IMR-90 (cell line): ENCODE measurements at regions not wholly inside any gene's neighbourhood (a gene's known extent, or its start where the extent isn't known, plus 50 kb on each side); places are given as distances from the start of the nearest gene placed in this dataset.

Source experiments
- ATAC-seq: fragments of 200-7000 bp; cut with Tn5 transposase; 2 replicates; pipeline ENCODE4 v1.9.1; 2020; ENCODE audit warnings: low read depth, mild to moderate bottlenecking, moderate library complexity
- BruUV-seq: library from RNA; stranded (reverse); fragments of 400-500 nt; replicated peaks from 2 replicates; lab custom pipeline; 2021; lab: Mats Ljungman, UMichigan
- CTCF ChIA-PET: fragments of 300-600 bp; formaldehyde crosslinking; extraction: SDS; loops from one replicate; lab custom pipeline; 2021; ENCODE audit warnings: antibody characterized with exemption; lab: Yijun Ruan, JAX
- POLR2A ChIA-PET: fragments of 300-600 bp; sonication (Branson Sonifier 250); formaldehyde crosslinking; loops from one replicate; lab custom pipeline; 2022; ENCODE audit warnings: antibody characterized with exemption; ENCODE audit not compliant: unreplicated experiment; lab: Charles Lee
- DNase-seq: peaks from one replicate; pipeline ENCODE4 v3.0.0; 2013
- H2AFZ ChIP-seq: replicated peaks from 2 replicates; pipeline ENCODE3; 2013; ENCODE audit warnings: low read length, mild to moderate bottlenecking; ENCODE audit not compliant: poor library complexity
- H2AK5ac ChIP-seq: 2 replicates; pipeline ENCODE4 v1.6.1; 2013; ENCODE audit warnings: low read depth, low read length, inconsistent platforms
- H2AK9ac ChIP-seq: replicated peaks from 2 replicates; pipeline ENCODE3; 2013; ENCODE audit warnings: mild to moderate bottlenecking, low read depth, low read length, moderate library complexity; ENCODE audit not compliant: poor library complexity
- H2BK120ac ChIP-seq: 2 replicates; pipeline ENCODE4 v1.6.1; 2013; ENCODE audit warnings: low read depth, low read length, inconsistent platforms
- H2BK15ac ChIP-seq: 3 replicates; pipeline ENCODE4 v1.6.1; 2013; ENCODE audit warnings: low read depth, low read length, inconsistent platforms
- H2BK20ac ChIP-seq: 2 replicates; pipeline ENCODE4 v1.6.1; 2013; ENCODE audit warnings: low read depth, mild to moderate bottlenecking, inconsistent platforms, low read length, moderate library complexity
- H2BK5ac ChIP-seq: 2 replicates; pipeline ENCODE4 v1.6.1; 2013; ENCODE audit warnings: mild to moderate bottlenecking, low read depth, low read length, inconsistent platforms; ENCODE audit not compliant: poor library complexity, severe bottlenecking
- H3K14ac ChIP-seq: replicated peaks from 2 replicates; pipeline ENCODE4 v1.6.1; 2013; ENCODE audit warnings: low read depth, low read length, inconsistent platforms
- H3K18ac ChIP-seq: 2 replicates; pipeline ENCODE4 v1.6.1; 2013; ENCODE audit warnings: low read depth, low read length, control low read depth
- H3K23ac ChIP-seq: 2 replicates; pipeline ENCODE4 v1.6.1; 2013; ENCODE audit warnings: low read depth, low read length, inconsistent platforms
- H3K27ac ChIP-seq: 2 replicates; pipeline ENCODE4 v1.5.1; 2013; ENCODE audit warnings: mild to moderate bottlenecking, control low read depth, low read length; ENCODE audit not compliant: insufficient read depth
- H3K27me3 ChIP-seq: 2 replicates; pipeline ENCODE4 v1.6.1; 2013; ENCODE audit warnings: low read length; ENCODE audit not compliant: control insufficient read depth, insufficient read depth
- H3K36me3 ChIP-seq: 2 replicates; pipeline ENCODE4 v1.6.1; 2013; ENCODE audit warnings: low read length, mixed read lengths; ENCODE audit not compliant: control insufficient read depth, insufficient read depth
- H3K4ac ChIP-seq: 2 replicates; pipeline ENCODE4 v1.6.1; 2013; ENCODE audit warnings: low read depth, low read length, inconsistent platforms
- H3K4me1 ChIP-seq: 2 replicates; pipeline ENCODE4 v1.6.1; 2013; ENCODE audit warnings: low read length, mixed read lengths; ENCODE audit not compliant: control insufficient read depth, insufficient read depth
- H3K4me2 ChIP-seq: 2 replicates; pipeline ENCODE4 v1.6.1; 2013; ENCODE audit warnings: low read depth, mild to moderate bottlenecking, control low read depth, low read length, moderate library complexity
- H3K4me3 ChIP-seq: 2 replicates; pipeline ENCODE4 v1.5.1; 2013; ENCODE audit warnings: low read depth, mild to moderate bottlenecking, control low read depth, low read length, moderate library complexity; ENCODE audit not compliant: insufficient read depth
- H3K56ac ChIP-seq: 2 replicates; pipeline ENCODE4 v1.6.1; 2013; ENCODE audit warnings: low read length, inconsistent platforms; ENCODE audit not compliant: insufficient read depth; ENCODE audit errors: extremely low read depth
- H3K79me1 ChIP-seq, 2 experiments: 2 replicates each; pipeline ENCODE4 v1.6.1; 2013; ENCODE audit warnings: low read length in 2 of 2, inconsistent platforms in 1 of 2, low read depth in 1 of 2
- H3K9ac ChIP-seq: 2 replicates; pipeline ENCODE4 v1.6.1; 2013; ENCODE audit warnings: low read depth, low read length, control low read depth
- H3K9me1 ChIP-seq: 2 replicates; pipeline ENCODE4 v1.6.1; 2013; ENCODE audit warnings: low read length, inconsistent platforms; ENCODE audit not compliant: insufficient read depth
- H3K9me3 ChIP-seq: 2 replicates; pipeline ENCODE4 v1.6.1; 2013; ENCODE audit warnings: low read length; ENCODE audit not compliant: control insufficient read depth, insufficient read depth
- H4K20me1 ChIP-seq: 2 replicates; pipeline ENCODE4 v1.6.1; 2013; ENCODE audit warnings: low read length, inconsistent platforms; ENCODE audit not compliant: insufficient read depth
- H4K5ac ChIP-seq: 2 replicates; pipeline ENCODE4 v1.6.1; 2013; ENCODE audit warnings: mild to moderate bottlenecking, low read depth, low read length, control low read depth
- H4K8ac ChIP-seq, 2 experiments: 2 replicates each; pipeline ENCODE4 v1.6.1; 2013; ENCODE audit warnings: low read depth in 2 of 2, low read length in 2 of 2, control low read depth in 1 of 2, inconsistent platforms in 1 of 2
- H4K91ac ChIP-seq: 2 replicates; pipeline ENCODE4 v1.6.1; 2013; ENCODE audit warnings: low read depth, low read length, inconsistent platforms; ENCODE audit not compliant: insufficient read depth
- BHLHE40 ChIP-seq: fragments of 150-350 bp; IDR thresholded peaks from 2 replicates; pipeline ENCODE4 v1.6.1; 2016; ENCODE audit warnings: mild to moderate bottlenecking, low read depth, low read length
- CEBPB ChIP-seq: IDR thresholded peaks from 2 replicates; pipeline ENCODE4 v1.6.1; 2012; ENCODE audit warnings: low read depth, low read length, improper control_type of control experiment
- CHD1 ChIP-seq: IDR thresholded peaks from 2 replicates; pipeline ENCODE4 v1.6.1; 2012; ENCODE audit warnings: low read depth, low read length, improper control_type of control experiment
- FOS ChIP-seq: fragments of 150-350 bp; IDR thresholded peaks from 2 replicates; pipeline ENCODE4 v1.6.1; 2016; ENCODE audit warnings: low read depth, low read length
- MAFK ChIP-seq: IDR thresholded peaks from 2 replicates; pipeline ENCODE4 v1.6.1; 2012; ENCODE audit warnings: low read depth, low read length, improper control_type of control experiment
- MAZ ChIP-seq: IDR thresholded peaks from 2 replicates; pipeline ENCODE4 v1.6.1; 2012; ENCODE audit warnings: low read depth, mild to moderate bottlenecking, low read length, improper control_type of control experiment, moderate library complexity, borderline replicate concordance
- MXI1 ChIP-seq: IDR thresholded peaks from 2 replicates; pipeline ENCODE4 v1.6.1; 2012; ENCODE audit warnings: low read depth, mild to moderate bottlenecking, low read length, moderate library complexity, borderline replicate concordance
- NFE2L2 ChIP-seq: fragments of 150-350 bp; IDR thresholded peaks from 2 replicates; pipeline ENCODE4 v1.6.1; 2016; ENCODE audit warnings: low read depth, mild to moderate bottlenecking, low read length
- POLR2A ChIP-seq: IDR thresholded peaks from 2 replicates; pipeline ENCODE4 v1.6.1; 2012; ENCODE audit warnings: mild to moderate bottlenecking, low read depth, low read length
- RAD21 ChIP-seq: IDR thresholded peaks from 2 replicates; pipeline ENCODE4 v1.6.1; 2012; ENCODE audit warnings: low read length, improper control_type of control experiment
- RCOR1 ChIP-seq: IDR thresholded peaks from 2 replicates; pipeline ENCODE4 v1.6.1; 2012; ENCODE audit warnings: mild to moderate bottlenecking, low read length, improper control_type of control experiment; ENCODE audit not compliant: insufficient replicate concordance
- RFX5 ChIP-seq: IDR thresholded peaks from 2 replicates; pipeline ENCODE4 v1.8.0; 2012; ENCODE audit warnings: low read depth, mild to moderate bottlenecking, low read length, moderate library complexity
- WGBS, 2 experiments: methylation state at CpG; one replicate each; pipeline versions ENCODE4 v1.1.5 to v1.1.7; 2013; ENCODE audit warnings: missing lambda C conversion rate in 2 of 2; ENCODE audit not compliant: insufficient read length in 1 of 2; ENCODE audit errors: extremely low coverage in 2 of 2; 5-methylcytosine and 5-hydroxymethylcytosine counted together
- dilution Hi-C: fragments of 300-500 bp; cut with HindIII; formaldehyde crosslinking; loops from one replicate; pipeline ENCODE4 v1.14.3; 2018; ENCODE audit warnings: low sequenced_read_pairs; ENCODE audit not compliant: unreplicated experiment
- in situ Hi-C: fragments of 300-500 bp; cut with MboI; formaldehyde crosslinking; loops from 3 replicates; pipeline ENCODE4 v1.14.3; 2019; ENCODE audit warnings: low sequenced_read_pairs, inconsistent platforms, mixed read lengths
- intact Hi-C: fragments of 100-400 bp; cut with micrococcal nuclease; formaldehyde crosslinking; loops from 2 replicates; pipeline ENCODE4 v1.10.0; 2022
- TF ChIP-seq, protein P1 (sequence below): conservative IDR thresholded peaks from 2 replicates; pipeline ENCODE4 v1.5.1; 2012; ENCODE audit warnings: mild to moderate bottlenecking, low read depth, low read length, improper control_type of control experiment
- TF ChIP-seq, protein P2 (sequence below): fragments of 150-350 bp; IDR thresholded peaks from 2 replicates; pipeline ENCODE4 v1.6.1; 2016; ENCODE audit warnings: low read depth, mild to moderate bottlenecking, low read length, moderate library complexity, borderline replicate concordance

DNA sequence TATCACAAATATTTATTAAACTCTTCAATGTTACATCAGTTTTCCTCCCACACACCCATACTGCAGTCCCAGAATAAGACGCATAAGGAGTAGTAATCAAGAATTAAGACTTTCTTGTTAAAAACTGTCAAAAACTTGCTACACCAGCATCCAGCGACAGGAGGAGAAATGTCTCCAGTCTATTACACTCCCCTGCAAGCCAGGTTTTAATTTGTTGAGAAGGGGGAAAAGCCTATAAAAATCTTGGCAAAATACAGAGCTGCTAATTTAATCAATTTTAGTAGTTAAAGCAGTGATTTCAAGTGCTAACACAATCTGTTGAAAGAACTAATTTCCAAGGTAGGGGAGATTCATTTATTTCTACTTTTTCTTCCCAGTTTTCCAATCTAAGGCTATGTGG is 102.0 kb upstream of the MED13 start:
- no CpG with 5 or more reads among the region's 2 CpGs for WGBS, 2 experiments

More for the DNA sequence above, 102.0 kb upstream of the MED13 start:
- H4K20me1 ChIP-seq: no peaks in the 10 kb centered on the region
- H3K56ac ChIP-seq: no peak overlapping the region
- H3K27me3 ChIP-seq: no peaks in the 10 kb centered on the region; the same call in 1 of the 2 replicates
- H3K9me3 ChIP-seq: no peaks in the 10 kb centered on the region
- no peak overlapping the region for H3K4me2 ChIP-seq
- no peak overlapping the region for H4K5ac ChIP-seq
- no peak overlapping the region for H3K4ac ChIP-seq
- TF ChIP-seq POLR2A (no peak), MAFK (no peak), NFE2L2 (no peak), MAZ (no peak), RCOR1 (no peak), CHD1 (no peak), RAD21 (no peak), MXI1 (no peak), BHLHE40 (no peak), FOS (no peak), CEBPB (no peak), RFX5 (no peak)
- TF ChIP-seq, protein P1, sequence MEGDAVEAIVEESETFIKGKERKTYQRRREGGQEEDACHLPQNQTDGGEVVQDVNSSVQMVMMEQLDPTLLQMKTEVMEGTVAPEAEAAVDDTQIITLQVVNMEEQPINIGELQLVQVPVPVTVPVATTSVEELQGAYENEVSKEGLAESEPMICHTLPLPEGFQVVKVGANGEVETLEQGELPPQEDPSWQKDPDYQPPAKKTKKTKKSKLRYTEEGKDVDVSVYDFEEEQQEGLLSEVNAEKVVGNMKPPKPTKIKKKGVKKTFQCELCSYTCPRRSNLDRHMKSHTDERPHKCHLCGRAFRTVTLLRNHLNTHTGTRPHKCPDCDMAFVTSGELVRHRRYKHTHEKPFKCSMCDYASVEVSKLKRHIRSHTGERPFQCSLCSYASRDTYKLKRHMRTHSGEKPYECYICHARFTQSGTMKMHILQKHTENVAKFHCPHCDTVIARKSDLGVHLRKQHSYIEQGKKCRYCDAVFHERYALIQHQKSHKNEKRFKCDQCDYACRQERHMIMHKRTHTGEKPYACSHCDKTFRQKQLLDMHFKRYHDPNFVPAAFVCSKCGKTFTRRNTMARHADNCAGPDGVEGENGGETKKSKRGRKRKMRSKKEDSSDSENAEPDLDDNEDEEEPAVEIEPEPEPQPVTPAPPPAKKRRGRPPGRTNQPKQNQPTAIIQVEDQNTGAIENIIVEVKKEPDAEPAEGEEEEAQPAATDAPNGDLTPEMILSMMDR: no peak
- TF ChIP-seq, protein P2, sequence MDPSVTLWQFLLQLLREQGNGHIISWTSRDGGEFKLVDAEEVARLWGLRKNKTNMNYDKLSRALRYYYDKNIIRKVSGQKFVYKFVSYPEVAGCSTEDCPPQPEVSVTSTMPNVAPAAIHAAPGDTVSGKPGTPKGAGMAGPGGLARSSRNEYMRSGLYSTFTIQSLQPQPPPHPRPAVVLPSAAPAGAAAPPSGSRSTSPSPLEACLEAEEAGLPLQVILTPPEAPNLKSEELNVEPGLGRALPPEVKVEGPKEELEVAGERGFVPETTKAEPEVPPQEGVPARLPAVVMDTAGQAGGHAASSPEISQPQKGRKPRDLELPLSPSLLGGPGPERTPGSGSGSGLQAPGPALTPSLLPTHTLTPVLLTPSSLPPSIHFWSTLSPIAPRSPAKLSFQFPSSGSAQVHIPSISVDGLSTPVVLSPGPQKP: no peak
- no peak overlapping the region for H2AK9ac ChIP-seq
- CTCF ChIA-PET: no interaction called here
- in situ Hi-C loops: no loop called here
- no peak overlapping the region for H2BK5ac ChIP-seq
- H2BK20ac ChIP-seq: no peak overlapping the region
- no peak overlapping the region for H2BK15ac ChIP-seq
- H4K91ac ChIP-seq: no peak overlapping the region
- H4K8ac ChIP-seq: no peak overlapping the region
- no peak overlapping the region for H2BK120ac ChIP-seq
- no peak overlapping the region for H2AK5ac ChIP-seq
- dilution Hi-C loops: no loop called here
- no peak overlapping the region for H3K23ac ChIP-seq
- H3K18ac ChIP-seq: no peak overlapping the region
- H3K4me1 ChIP-seq: no peaks in the 10 kb centered on the region
- no peak overlapping the region for H3K4me3 ChIP-seq
- no peak overlapping the region for H3K14ac ChIP-seq
- ATAC-seq: no peak
- no peaks in the 10 kb centered on the region for H3K79me1 ChIP-seq
- POLR2A ChIA-PET: no interaction called here
- no peak overlapping the region for H3K9ac ChIP-seq
- H3K36me3 ChIP-seq: no peaks in the 10 kb centered on the region
- H2AFZ ChIP-seq: no peak overlapping the region
- H3K9me1 ChIP-seq: no peaks in the 10 kb centered on the region; the same call in 1 of the 2 replicates
- no peak overlapping the region for H3K27ac ChIP-seq
- intact Hi-C loops: no loop called here
- DNase-seq: no peak
- BruUV-seq: no TSS peak
